ENCODE measurements at regions not wholly inside any gene's neighbourhood (a gene's known extent, or its start where the extent isn't known, plus 50 kb on each side); places are given as distances from the start of the nearest gene placed in this dataset.
"Not testable (repeated sequence)": the region's sequence is repeated elsewhere in the genome, so short reads cannot be mapped to it uniquely, and the experiment has no call there.

DNA sequence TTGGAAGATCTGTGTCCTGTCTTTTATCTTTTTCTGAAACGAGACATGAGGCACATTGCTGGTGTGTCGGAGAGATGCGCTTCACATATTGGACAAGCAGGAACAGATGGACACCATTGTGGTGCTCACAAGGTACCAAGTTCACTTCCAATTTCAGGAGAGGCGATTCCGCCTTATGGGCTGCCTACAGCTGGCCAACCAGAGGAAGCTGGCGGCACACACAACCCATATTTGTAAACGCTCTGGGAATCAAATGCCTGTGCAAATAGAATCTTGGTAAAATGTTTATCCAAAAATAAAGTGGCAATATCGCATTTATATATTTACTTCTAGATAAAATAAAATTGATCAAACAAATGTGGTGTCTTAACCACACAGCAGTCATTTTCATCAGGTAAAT, 337.4 kb downstream of the TCERG1L start:
- Histone ChIP-seq H3K4me2 (no peak overlapping the region), H3K36me3 (ENCODE audit: insufficient read depth) (no peaks in the 10 kb centered on the region)

DNA sequence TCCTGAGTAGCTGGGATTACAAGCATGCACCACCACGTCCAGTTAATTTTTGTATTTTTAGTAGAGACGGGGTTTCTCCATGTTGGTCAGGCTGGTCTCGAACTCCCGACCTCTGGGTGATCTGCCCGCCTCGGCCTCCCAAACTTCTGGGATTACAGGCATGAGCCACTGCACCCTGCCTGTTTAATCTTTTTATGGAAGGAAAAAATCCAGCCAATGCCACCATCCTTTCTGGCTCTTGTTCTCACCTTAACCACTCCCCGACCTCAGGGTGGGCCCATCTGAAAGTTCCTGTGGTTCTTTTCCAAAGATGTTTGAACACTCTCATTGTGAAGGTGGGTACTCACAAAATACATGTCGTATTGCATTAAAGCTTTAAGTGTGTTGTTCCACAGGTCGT, 336.2 kb downstream of the TCERG1L start:
- not testable (repeated sequence) for H4K20me1 ChIP-seq (ENCODE audit: insufficient read depth); H3K4me3 ChIP-seq (IDR thresholded peaks at IDR 0.05; ENCODE audit: insufficient read depth, low read depth, low read length); H3K27ac ChIP-seq; H2AFZ ChIP-seq (ENCODE audit: low read depth); H3K79me2 ChIP-seq (ENCODE audit: insufficient read depth, low read depth); H3K9ac ChIP-seq; H3K4me2 ChIP-seq; H3K36me3 ChIP-seq (ENCODE audit: insufficient read depth); H3K27me3 ChIP-seq (ENCODE audit: insufficient read depth, low read depth); H3K4me1 ChIP-seq (ENCODE audit: low read depth, poor library complexity, severe bottlenecking)

More for the DNA sequence above, 337.4 kb downstream of the TCERG1L start:
- H3K79me2 ChIP-seq (ENCODE audit: insufficient read depth, low read depth) = no peaks in the 10 kb centered on the region
- no peak overlapping the region for H3K27ac ChIP-seq
- H3K9ac ChIP-seq = no peak overlapping the region
- TF ChIP-seq, protein P1, sequence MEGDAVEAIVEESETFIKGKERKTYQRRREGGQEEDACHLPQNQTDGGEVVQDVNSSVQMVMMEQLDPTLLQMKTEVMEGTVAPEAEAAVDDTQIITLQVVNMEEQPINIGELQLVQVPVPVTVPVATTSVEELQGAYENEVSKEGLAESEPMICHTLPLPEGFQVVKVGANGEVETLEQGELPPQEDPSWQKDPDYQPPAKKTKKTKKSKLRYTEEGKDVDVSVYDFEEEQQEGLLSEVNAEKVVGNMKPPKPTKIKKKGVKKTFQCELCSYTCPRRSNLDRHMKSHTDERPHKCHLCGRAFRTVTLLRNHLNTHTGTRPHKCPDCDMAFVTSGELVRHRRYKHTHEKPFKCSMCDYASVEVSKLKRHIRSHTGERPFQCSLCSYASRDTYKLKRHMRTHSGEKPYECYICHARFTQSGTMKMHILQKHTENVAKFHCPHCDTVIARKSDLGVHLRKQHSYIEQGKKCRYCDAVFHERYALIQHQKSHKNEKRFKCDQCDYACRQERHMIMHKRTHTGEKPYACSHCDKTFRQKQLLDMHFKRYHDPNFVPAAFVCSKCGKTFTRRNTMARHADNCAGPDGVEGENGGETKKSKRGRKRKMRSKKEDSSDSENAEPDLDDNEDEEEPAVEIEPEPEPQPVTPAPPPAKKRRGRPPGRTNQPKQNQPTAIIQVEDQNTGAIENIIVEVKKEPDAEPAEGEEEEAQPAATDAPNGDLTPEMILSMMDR (conservative IDR thresholded peaks at IDR 0.05; ENCODE audit: low read depth, low read length) = no peak
- H3K4me3 ChIP-seq (IDR thresholded peaks at IDR 0.05; ENCODE audit: insufficient read depth, low read depth, low read length) = no peak overlapping the region
- H2AFZ ChIP-seq (ENCODE audit: low read depth) = no peak overlapping the region
- H3K27me3 ChIP-seq (ENCODE audit: insufficient read depth, low read depth) = 0 out of 2 replicates have a peak, but pooled peaks cover 2% of the 10 kb centered on the region
- no peaks in the 10 kb centered on the region for H3K4me1 ChIP-seq (ENCODE audit: low read depth, poor library complexity, severe bottlenecking)
- H4K20me1 ChIP-seq (ENCODE audit: insufficient read depth) = no peaks in the 10 kb centered on the region

DNA sequence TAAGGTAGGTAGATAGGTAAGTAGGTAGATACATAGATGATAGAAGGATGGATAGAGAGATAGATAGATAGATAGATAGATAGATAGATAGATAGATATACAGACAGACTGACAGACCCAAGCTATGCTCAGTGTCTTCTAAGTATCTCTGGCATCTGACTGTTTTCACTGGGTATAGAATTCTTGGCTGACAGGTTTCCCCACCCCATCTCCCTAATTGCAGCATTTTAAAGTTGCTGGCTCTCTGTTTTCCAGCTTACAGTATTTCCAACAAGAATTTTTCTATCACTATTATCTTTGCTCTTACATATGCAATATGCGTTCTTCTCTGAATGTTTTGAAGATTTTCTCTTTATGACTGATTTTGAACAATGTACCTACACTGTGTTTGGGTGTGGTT, 328.7 kb downstream of the TCERG1L start:
- TF ChIP-seq, protein P1 (conservative IDR thresholded peaks at IDR 0.05; ENCODE audit: low read depth, low read length) = no peak
- Histone ChIP-seq H3K27me3 (ENCODE audit: insufficient read depth, low read depth) (no peaks in the 10 kb centered on the region), H3K79me2 (ENCODE audit: insufficient read depth, low read depth) (no peaks in the 10 kb centered on the region), H3K27ac (no peak overlapping the region), H2AFZ (ENCODE audit: low read depth) (no peak overlapping the region), H3K4me2 (no peak overlapping the region), H4K20me1 (ENCODE audit: insufficient read depth) (no peaks in the 10 kb centered on the region), H3K9ac (no peak overlapping the region), H3K4me3 (IDR thresholded peaks at IDR 0.05; ENCODE audit: insufficient read depth, low read depth, low read length) (no peak overlapping the region), H3K36me3 (ENCODE audit: insufficient read depth) (no peaks in the 10 kb centered on the region), H3K4me1 (ENCODE audit: low read depth, poor library complexity, severe bottlenecking) (no peaks in the 10 kb centered on the region)

DNA sequence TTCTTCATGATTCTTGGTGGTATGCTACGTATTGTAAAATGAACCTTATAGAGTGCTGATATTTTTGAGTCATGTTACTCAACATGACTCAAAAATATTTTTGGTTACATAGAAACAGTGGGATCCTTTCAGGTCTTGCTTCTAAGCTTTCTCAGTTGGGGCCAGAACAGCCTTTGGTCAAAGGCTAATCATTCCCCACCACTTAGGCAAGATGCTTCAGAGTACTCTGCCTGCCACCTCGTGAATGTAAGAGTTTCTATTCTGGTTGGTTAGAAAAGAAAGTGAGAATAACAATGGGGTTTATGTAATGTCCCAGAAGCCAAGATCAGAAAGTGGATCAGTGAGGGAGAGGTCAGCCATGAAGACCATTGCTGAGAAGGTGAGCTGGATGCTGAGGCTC, 327.8 kb downstream of the TCERG1L start:
- no peaks in the 10 kb centered on the region for H3K4me1 ChIP-seq (ENCODE audit: low read depth, poor library complexity, severe bottlenecking)
- no peak overlapping the region for H3K9ac ChIP-seq
- H3K4me3 ChIP-seq (IDR thresholded peaks at IDR 0.05; ENCODE audit: insufficient read depth, low read depth, low read length) = no peak overlapping the region
- H4K20me1 ChIP-seq (ENCODE audit: insufficient read depth) = no peaks in the 10 kb centered on the region
- no peaks in the 10 kb centered on the region for H3K36me3 ChIP-seq (ENCODE audit: insufficient read depth)
- no peak overlapping the region for H3K27ac ChIP-seq
- H3K4me2 ChIP-seq = no peak overlapping the region
- TF ChIP-seq, protein P1 (conservative IDR thresholded peaks at IDR 0.05; ENCODE audit: low read depth, low read length) = no peak
- no peaks in the 10 kb centered on the region for H3K79me2 ChIP-seq (ENCODE audit: insufficient read depth, low read depth)
- H2AFZ ChIP-seq (ENCODE audit: low read depth) = no peak overlapping the region
- H3K27me3 ChIP-seq (ENCODE audit: insufficient read depth, low read depth) = no peaks in the 10 kb centered on the region

DNA sequence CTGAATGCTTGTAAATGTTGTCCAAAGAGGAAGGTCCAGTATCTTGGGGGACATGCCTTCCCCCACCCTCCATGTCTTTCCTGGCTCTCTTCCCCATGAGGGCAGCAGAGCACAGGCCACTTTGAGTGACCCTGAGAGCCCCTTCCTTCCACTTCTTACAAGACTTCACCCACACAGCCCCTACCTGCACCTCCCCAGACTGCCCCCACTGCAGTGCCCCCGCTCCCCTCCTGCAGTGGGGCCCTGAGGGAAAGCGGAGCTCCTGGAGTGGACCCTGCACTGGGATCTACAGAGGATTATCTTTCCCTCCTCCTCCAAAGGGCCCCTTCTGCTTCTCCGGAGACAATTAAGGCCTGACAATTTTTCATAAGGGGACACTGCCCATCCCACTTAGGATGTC, 326.8 kb downstream of the TCERG1L start:
- Histone ChIP-seq H4K20me1 (ENCODE audit: insufficient read depth) (no peaks in the 10 kb centered on the region), H3K4me2 (no peak overlapping the region), H3K79me2 (ENCODE audit: insufficient read depth, low read depth) (no peaks in the 10 kb centered on the region), H3K36me3 (ENCODE audit: insufficient read depth) (no peaks in the 10 kb centered on the region), H3K27ac (no peak overlapping the region), H3K4me3 (IDR thresholded peaks at IDR 0.05; ENCODE audit: insufficient read depth, low read depth, low read length) (no peak overlapping the region), H2AFZ (ENCODE audit: low read depth) (no peak overlapping the region), H3K9ac (no peak overlapping the region), H3K4me1 (ENCODE audit: low read depth, poor library complexity, severe bottlenecking) (no peaks in the 10 kb centered on the region), H3K27me3 (ENCODE audit: insufficient read depth, low read depth) (no peaks in the 10 kb centered on the region)
- TF ChIP-seq, protein P1 (conservative IDR thresholded peaks at IDR 0.05; ENCODE audit: low read depth, low read length) = no peak

Measured in KMS-11 (cell line).